Panc1 (cell line): ENCODE measurements at regions not wholly inside any gene's neighbourhood (a gene's known extent, or its start where the extent isn't known, plus 50 kb on each side); places are given as distances from the start of the nearest gene placed in this dataset.

Source experiments
- ATAC-seq: fragments of 200-7000 bp; cut with Tn5 transposase; 2 replicates; pipeline ENCODE4 v1.9.1; 2020; ENCODE audit warnings: mild to moderate bottlenecking, moderate library complexity
- BruUV-seq: library from RNA; stranded (reverse); fragments of 400-500 nt; replicated peaks from 2 replicates; lab custom pipeline; 2021; lab: Mats Ljungman, UMichigan
- CTCF ChIA-PET: fragments of 300-600 bp; sonication (Branson Sonifier 250); formaldehyde crosslinking; loops from one replicate; lab custom pipeline; 2022; ENCODE audit warnings: antibody characterized with exemption; lab: Charles Lee
- POLR2A ChIA-PET: fragments of 300-600 bp; sonication (Branson Sonifier 250); formaldehyde crosslinking; loops from one replicate; lab custom pipeline; 2022; ENCODE audit warnings: antibody characterized with exemption; lab: Charles Lee
- DNase-seq: peaks from one replicate; pipeline ENCODE4 v3.0.0-alpha.2; 2010; ENCODE audit warnings: low read depth, low spot score
- H3K27ac ChIP-seq: 2 replicates; pipeline ENCODE4 v1.5.1; 2011; ENCODE audit warnings: mild to moderate bottlenecking, low read length, inconsistent platforms
- H3K27me3 ChIP-seq: fragments of 200-500 bp; sonication (Bioruptor generic); 2 replicates; pipeline ENCODE4 v1.6.0; 2014; ENCODE audit warnings: low read length, inconsistent platforms; ENCODE audit not compliant: control insufficient read depth, insufficient read depth
- H3K36me3 ChIP-seq: fragments of 200-500 bp; sonication (Bioruptor generic); 2 replicates; pipeline ENCODE4 v1.5.1; 2014; ENCODE audit warnings: inconsistent platforms, mild to moderate bottlenecking, low read length, moderate library complexity; ENCODE audit not compliant: control insufficient read depth, insufficient read depth
- H3K4me1 ChIP-seq: 2 replicates; pipeline ENCODE4 v1.5.1; 2011; ENCODE audit warnings: inconsistent platforms, mild to moderate bottlenecking, low read length, moderate library complexity; ENCODE audit not compliant: control insufficient read depth, insufficient read depth
- H3K4me3 ChIP-seq, 2 experiments: 2 replicates each; pipeline ENCODE4 v1.5.1; 2011 to 2012; ENCODE audit warnings: low read depth in 2 of 2, low read length in 2 of 2, mild to moderate bottlenecking in 2 of 2, inconsistent platforms in 1 of 2, moderate library complexity in 1 of 2
- H3K9me3 ChIP-seq: fragments of 200-500 bp; sonication (Bioruptor generic); 2 replicates; pipeline ENCODE4 v1.5.1; 2014; ENCODE audit warnings: low read depth, mild to moderate bottlenecking, inconsistent platforms, low read length, moderate library complexity; ENCODE audit not compliant: control insufficient read depth, insufficient read depth
- CTCF ChIP-seq: fragments of 450-650 bp; IDR thresholded peaks from 2 replicates; pipeline ENCODE4 v1.5.1; 2017; ENCODE audit warnings: mild to moderate bottlenecking
- POLR2AphosphoS5 ChIP-seq: IDR thresholded peaks from 2 replicates; pipeline ENCODE4 v1.6.1; 2012; ENCODE audit warnings: mild to moderate bottlenecking, low read depth, low read length, moderate library complexity
- REST ChIP-seq, 2 experiments: IDR thresholded peaks; 2 replicates each; pipeline ENCODE4 v1.6.1; 2011 to 2012; ENCODE audit warnings: low read depth in 2 of 2, control low read depth in 1 of 2, low read length in 1 of 2, mild to moderate bottlenecking in 1 of 2, moderate library complexity in 1 of 2; ENCODE audit not compliant: insufficient read depth in 1 of 2
- SIN3A ChIP-seq: IDR thresholded peaks from 2 replicates; pipeline ENCODE4 v1.6.1; 2012; ENCODE audit warnings: low read depth, mild to moderate bottlenecking, low read length, moderate library complexity, borderline replicate concordance; ENCODE audit not compliant: insufficient read depth
- TCF7L2 ChIP-seq: IDR thresholded peaks from 2 replicates; pipeline ENCODE4 v1.6.1; 2011; ENCODE audit warnings: mild to moderate bottlenecking, low read depth, low read length, inconsistent platforms
- in situ Hi-C: cut with HindIII; loops from 2 replicates; pipeline ENCODE4 v1.10.0; 2016; ENCODE audit warnings: low sequenced_read_pairs, low pct_unique_long_range_greater_than_20kb
- intact Hi-C: fragments of 100-400 bp; cut with micrococcal nuclease; formaldehyde crosslinking; loops from one replicate; pipeline ENCODE4 v1.10.0; 2022; ENCODE audit not compliant: unreplicated experiment

- TF ChIP-seq TCF7L2 (no peak), REST (IDR thresholded peaks at IDR 0.05; ENCODE audit: insufficient read depth in 1 of 2, low read depth in 2 of 2, low read length in 1 of 2) (no peak), CTCF (no peak), POLR2AphosphoS5 (no peak), SIN3A (no peak)
- ATAC-seq (no peak), DNase-seq (no peak)
- CTCF ChIA-PET, result no interaction called here
- H3K27ac ChIP-seq, result no peak overlapping the region
- no peak overlapping the region for H3K4me3 ChIP-seq
- no peaks in the 10 kb centered on the region for H3K27me3 ChIP-seq
- no peaks in the 10 kb centered on the region for H3K4me1 ChIP-seq
- H3K9me3 ChIP-seq, result no peaks in the 10 kb centered on the region
- intact Hi-C loops (no loop called here), in situ Hi-C loops (no loop called here)
- H3K36me3 ChIP-seq, result no peaks in the 10 kb centered on the region
- POLR2A ChIA-PET, result no interaction called here
- no TSS peak for BruUV-seq
These were observed 105.8 kb upstream of the SPATA31D4 start for GRCh38 chr9:81822301-81822865.

- TF ChIP-seq REST (IDR thresholded peaks at IDR 0.05; ENCODE audit: insufficient read depth in 1 of 2, low read depth in 2 of 2, low read length in 1 of 2) (no peak), CTCF (no peak), POLR2AphosphoS5 (no peak), TCF7L2 (no peak), SIN3A (no peak)
- no peaks in the 10 kb centered on the region for H3K36me3 ChIP-seq
- ChIA-PET CTCF (no interaction called here), POLR2A (no interaction called here)
- ATAC-seq, result no peak
- no peaks in the 10 kb centered on the region for H3K4me1 ChIP-seq
- H3K4me3 ChIP-seq, result no peak overlapping the region
- no TSS peak for BruUV-seq
- H3K27me3 ChIP-seq, result no peaks in the 10 kb centered on the region
- in situ Hi-C loops (no loop called here), intact Hi-C loops (no loop called here)
- no peaks in the 10 kb centered on the region for H3K9me3 ChIP-seq
- DNase-seq, result no peak
- no peak overlapping the region for H3K27ac ChIP-seq
These were observed 105.3 kb upstream of the SPATA31D4 start for GRCh38 chr9:81822967-81823366.
